Peyer's patch (tissue), 4 donors: ENCODE measurements at regions not wholly inside any gene's neighbourhood (a gene's known extent, or its start where the extent isn't known, plus 50 kb on each side); places are given as distances from the start of the nearest gene placed in this dataset.

ENCODE experiments used
- POLR2A ChIP-seq, 2 donors: fragments of 450-650 bp; IDR thresholded peaks; one replicate each; pipeline ENCODE4 v1.5.1; 2017; ENCODE audit warnings: antibody characterized with exemption in 2 of 2, mild to moderate bottlenecking in 2 of 2, moderate library complexity in 2 of 2
- TF ChIP-seq, protein P1 (sequence below), 6 experiments: fragments of 450-650 bp in 4 of 6; fragments of 200-600 bp in 2 of 6; sonication (generic) in 1 of 6; IDR thresholded peaks; one replicate each; pipeline ENCODE4 v1.5.1; 2017 to 2019; ENCODE audit warnings: antibody characterized with exemption in 6 of 6, mild to moderate bottlenecking in 3 of 6, moderate library complexity in 1 of 6

GRCh38 chr5:8839361-8840055 lies 706.4 kb downstream of the SEMA5A start:
- TF ChIP-seq, protein P1, sequence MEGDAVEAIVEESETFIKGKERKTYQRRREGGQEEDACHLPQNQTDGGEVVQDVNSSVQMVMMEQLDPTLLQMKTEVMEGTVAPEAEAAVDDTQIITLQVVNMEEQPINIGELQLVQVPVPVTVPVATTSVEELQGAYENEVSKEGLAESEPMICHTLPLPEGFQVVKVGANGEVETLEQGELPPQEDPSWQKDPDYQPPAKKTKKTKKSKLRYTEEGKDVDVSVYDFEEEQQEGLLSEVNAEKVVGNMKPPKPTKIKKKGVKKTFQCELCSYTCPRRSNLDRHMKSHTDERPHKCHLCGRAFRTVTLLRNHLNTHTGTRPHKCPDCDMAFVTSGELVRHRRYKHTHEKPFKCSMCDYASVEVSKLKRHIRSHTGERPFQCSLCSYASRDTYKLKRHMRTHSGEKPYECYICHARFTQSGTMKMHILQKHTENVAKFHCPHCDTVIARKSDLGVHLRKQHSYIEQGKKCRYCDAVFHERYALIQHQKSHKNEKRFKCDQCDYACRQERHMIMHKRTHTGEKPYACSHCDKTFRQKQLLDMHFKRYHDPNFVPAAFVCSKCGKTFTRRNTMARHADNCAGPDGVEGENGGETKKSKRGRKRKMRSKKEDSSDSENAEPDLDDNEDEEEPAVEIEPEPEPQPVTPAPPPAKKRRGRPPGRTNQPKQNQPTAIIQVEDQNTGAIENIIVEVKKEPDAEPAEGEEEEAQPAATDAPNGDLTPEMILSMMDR (IDR thresholded peaks at IDR 0.05), result no peak
- TF ChIP-seq POLR2A (IDR thresholded peaks at IDR 0.05), result no peak
